Lung (tissue), 11 donors: ENCODE measurements at regions not wholly inside any gene's neighbourhood (a gene's known extent, or its start where the extent isn't known, plus 50 kb on each side); places are given as distances from the start of the nearest gene placed in this dataset.
A peak's percentile ranks its signal among the peaks of the same experiment; 100 is the strongest.

ENCODE experiments used
- ATAC-seq: fragments of 200-7000 bp; cut with Tn5 transposase; one replicate; pipeline ENCODE4 v1.9.1; 2020; ENCODE audit warnings: moderate number of reproducible peaks; ENCODE audit not compliant: insufficient read depth, low FRiP score
- DNase-seq, 3 donors: peaks; one replicate each; pipeline ENCODE4 v3.0.0-alpha.2; 2013 to 2017
- H3K27ac ChIP-seq, 2 donors: one replicate each; pipeline ENCODE4 v1.5.1; 2013; ENCODE audit warnings: mild to moderate bottlenecking in 2 of 2, moderate library complexity in 2 of 2, control low read depth in 1 of 2, inconsistent platforms in 1 of 2, low read depth in 1 of 2, low read length in 1 of 2
- H3K27me3 ChIP-seq, 3 donors: one replicate each; pipeline ENCODE4 v1.5.1; 2013; ENCODE audit warnings: low read length in 2 of 3; ENCODE audit not compliant: control insufficient read depth in 3 of 3, insufficient read depth in 3 of 3
- H3K36me3 ChIP-seq, 4 donors: one replicate each; pipeline ENCODE4 v1.5.1; 2013; ENCODE audit warnings: low read length in 4 of 4, mild to moderate bottlenecking in 1 of 4, moderate library complexity in 1 of 4; ENCODE audit not compliant: control insufficient read depth in 4 of 4, insufficient read depth in 4 of 4
- H3K4me1 ChIP-seq, 5 donors: one replicate each; pipeline ENCODE4 v1.5.1; 2013; ENCODE audit warnings: low read length in 5 of 5, mild to moderate bottlenecking in 2 of 5, moderate library complexity in 1 of 5; ENCODE audit not compliant: control insufficient read depth in 5 of 5, insufficient read depth in 5 of 5
- H3K4me3 ChIP-seq: one replicate; pipeline ENCODE4 v1.5.1; 2013; ENCODE audit warnings: mild to moderate bottlenecking, control low read depth, moderate library complexity
- H3K9ac ChIP-seq, 2 donors: one replicate each; pipeline ENCODE4 v1.5.1; 2013; ENCODE audit warnings: low read length in 2 of 2, control low read depth in 1 of 2; ENCODE audit not compliant: insufficient read depth in 1 of 2
- H3K9me3 ChIP-seq, 4 donors: one replicate each; pipeline ENCODE4 v1.5.1; 2013; ENCODE audit warnings: low read length in 3 of 4, mild to moderate bottlenecking in 1 of 4, moderate library complexity in 1 of 4; ENCODE audit not compliant: control insufficient read depth in 4 of 4, insufficient read depth in 3 of 4
- CTCF ChIP-seq: IDR thresholded peaks from 2 replicates; pipeline ENCODE4 v1.5.1; 2012; ENCODE audit warnings: mild to moderate bottlenecking; ENCODE audit errors: control extremely low read depth, extremely low read depth
- WGBS, 2 donors: extraction: QIAGEN DNeasy Blood & Tissue Kit; methylation state at CpG; one replicate each; pipeline ENCODE4 v1.1.7; 2013; 5-methylcytosine and 5-hydroxymethylcytosine counted together
- donor health status: control.
- donor health status: control.
- donor health status: Bipolar disorder and iron deficiency.
- donor health status: healthy.
- donor health status: DM: yes; HTN: yes; CAD: no.

GRCh38 chr10:3619241-3619640, 165.8 kb downstream of the KLF6 start:
- TF ChIP-seq CTCF, result no peak
- WGBS, 2 donors, result 88 to 94% methylated on average over 2 of the region's 2 CpGs

GRCh38 chr10:3616880-3617279, 168.1 kb downstream of the KLF6 start:
- H3K4me1 ChIP-seq, result no peaks in the 10 kb centered on the region
- no peak for DNase-seq
- TF ChIP-seq CTCF, result no peak
- no peaks in the 10 kb centered on the region for H3K27me3 ChIP-seq
- H3K9me3 ChIP-seq, result peaks cover 0 to 7% (median 4%) of the 10 kb centered on the region in 4 donors
- H3K27ac ChIP-seq, result no peak overlapping the region
- H3K36me3 ChIP-seq, result no peaks in the 10 kb centered on the region
- ATAC-seq, result no peak
- H3K4me3 ChIP-seq, result no peak overlapping the region
- H3K9ac ChIP-seq, result no peak overlapping the region

More at GRCh38 chr10:3619241-3619640, 165.8 kb downstream of the KLF6 start:
- H3K4me1 ChIP-seq, result peaks cover 0 to 2% (median 0%) of the 10 kb centered on the region in 5 donors
- ATAC-seq (no peak), DNase-seq (no peak)
- no peak overlapping the region for H3K27ac ChIP-seq
- H3K4me3 ChIP-seq, result no peak overlapping the region
- no peak overlapping the region for H3K9ac ChIP-seq
- H3K36me3 ChIP-seq, result no peaks in the 10 kb centered on the region
- H3K9me3 ChIP-seq, result peaks cover 0 to 4% (median 4%) of the 10 kb centered on the region in 4 donors
- no peaks in the 10 kb centered on the region for H3K27me3 ChIP-seq

GRCh38 chr10:3613318-3613717, 171.7 kb downstream of the KLF6 start:
- no peaks in the 10 kb centered on the region for H3K4me1 ChIP-seq
- ATAC-seq (no peak), DNase-seq (peak in 1 of 3 donors; percentile 11)
- no peak for TF ChIP-seq CTCF
- no peak overlapping the region for H3K27ac ChIP-seq
- no peaks in the 10 kb centered on the region for H3K36me3 ChIP-seq
- no peak overlapping the region for H3K4me3 ChIP-seq
- no peaks in the 10 kb centered on the region for H3K27me3 ChIP-seq
- H3K9me3 ChIP-seq, result peaks cover 0 to 3% (median 1%) of the 10 kb centered on the region in 4 donors
- H3K9ac ChIP-seq, result no peak overlapping the region
- WGBS, 2 donors, result 77 to 82% methylated on average over 1 of the region's 1 CpG
